Midbrain (tissue), 1 donor: ENCODE measurements at regions not wholly inside any gene's neighbourhood (a gene's known extent, or its start where the extent isn't known, plus 50 kb on each side); places are given as distances from the start of the nearest gene placed in this dataset.

Experiments used
- DNase-seq: peaks from one replicate; lab custom pipeline; 2025; lab: John Stamatoyannopoulos, UW

DNA sequence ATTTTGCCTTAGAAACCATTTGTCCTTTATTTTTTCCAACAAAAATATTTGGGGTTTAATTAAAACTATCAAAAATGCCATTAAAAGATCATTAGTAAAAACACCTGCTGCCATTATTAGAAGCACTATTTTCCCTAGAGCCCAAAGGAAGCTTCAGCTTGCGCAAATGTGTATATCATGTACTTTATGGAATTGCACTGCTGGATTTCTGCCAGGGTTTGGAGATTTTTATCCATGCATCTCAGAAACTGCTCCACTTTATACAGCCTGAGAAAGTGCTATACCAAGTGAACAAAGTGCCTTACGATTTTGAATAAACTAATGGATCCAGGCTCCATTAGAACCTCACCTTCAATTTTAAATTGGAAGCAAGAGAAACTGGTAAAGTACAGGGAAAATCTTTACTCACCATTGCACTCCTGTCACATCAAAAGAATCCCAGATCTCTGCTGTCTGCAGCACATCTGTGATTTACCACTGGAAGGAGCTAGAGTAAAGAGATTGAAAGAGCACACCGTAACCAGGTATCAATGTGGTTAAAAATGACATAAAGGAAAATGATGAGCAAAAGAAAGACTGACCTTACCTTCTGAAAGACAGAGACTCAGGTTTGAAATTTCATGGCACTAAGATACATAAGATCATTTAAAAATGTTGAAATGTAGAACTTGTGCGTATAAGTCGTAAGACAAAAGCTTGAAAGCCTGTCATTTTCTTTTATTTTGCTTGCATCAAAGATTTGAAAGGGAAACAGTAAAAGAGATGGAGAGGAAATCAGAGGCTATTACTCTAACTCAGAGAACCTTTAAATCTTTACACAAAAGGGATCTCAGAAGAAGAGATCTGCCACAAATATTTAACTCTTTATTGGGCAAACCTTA lies 678.1 kb upstream of the GOT2 start:
- peak; percentile 32 for DNase-seq

DNA sequence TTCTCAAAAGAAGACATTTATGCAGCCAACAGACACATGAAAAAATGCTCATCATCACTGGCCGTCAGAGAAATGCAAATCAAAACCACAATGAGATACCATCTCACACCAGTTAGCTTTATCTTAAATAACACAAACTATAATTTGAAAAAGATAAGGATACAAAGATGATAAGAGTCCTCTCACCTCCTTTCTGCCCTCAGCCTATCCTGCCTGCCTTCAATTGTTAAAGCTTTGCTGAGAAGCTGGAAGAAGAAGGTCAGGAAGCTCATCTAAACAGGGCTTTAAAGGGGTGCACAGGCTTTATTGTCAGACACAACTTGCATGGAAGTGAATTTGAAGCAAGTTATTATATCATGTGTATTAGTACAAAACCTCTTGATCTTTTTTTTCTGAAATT lies 676.3 kb upstream of the GOT2 start:
- no peak for DNase-seq

DNA sequence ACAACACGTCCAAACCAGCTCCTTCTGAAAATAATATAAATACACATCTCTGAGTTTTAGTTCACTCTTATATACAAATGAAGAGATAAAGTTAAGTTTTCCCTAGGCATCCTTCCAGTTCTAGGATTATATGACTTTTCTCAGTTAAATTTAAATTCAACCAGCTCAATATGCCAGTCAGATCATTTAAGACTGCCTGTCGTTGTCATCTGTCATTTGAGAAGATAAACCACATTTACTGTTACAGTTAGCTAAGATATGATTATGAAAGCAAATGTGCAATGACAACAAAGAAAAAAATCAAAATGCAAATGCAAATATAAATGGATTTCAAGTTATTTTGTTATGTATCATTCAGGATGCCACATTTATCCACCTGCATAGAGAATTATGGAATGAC lies 671.7 kb upstream of the GOT2 start:
- DNase-seq, result no peak

GRCh38 chr16:59404509-59404908 lies 670.4 kb upstream of the GOT2 start:
- no peak for DNase-seq

GRCh38 chr16:59400830-59401229 lies 666.7 kb upstream of the GOT2 start:
- DNase-seq, result no peak

GRCh38 chr16:59397638-59398037 lies 663.5 kb upstream of the GOT2 start:
- DNase-seq, result no peak

DNA sequence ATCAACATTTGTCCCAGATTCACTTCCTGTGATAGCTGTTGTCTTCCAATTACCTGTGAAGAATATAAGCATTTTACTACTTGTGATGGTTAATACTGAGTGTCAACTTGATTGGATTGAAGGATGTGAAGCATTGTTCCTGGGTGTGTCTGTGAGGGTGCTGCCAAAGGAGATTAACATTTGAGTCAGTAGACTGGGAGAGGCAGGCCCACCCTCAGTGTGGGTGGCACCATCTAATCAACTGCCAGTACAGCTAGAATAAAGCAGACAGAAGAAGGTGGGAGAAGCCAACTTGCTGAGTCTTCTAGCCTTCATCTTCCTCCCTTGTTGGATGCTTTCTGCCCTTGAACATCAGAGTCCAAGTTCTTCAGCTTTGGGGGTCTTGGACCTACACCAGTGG lies 660.4 kb upstream of the GOT2 start:
- DNase-seq, result no peak

- DNase-seq, result no peak
Observed at GRCh38 chr16:59392911-59393310, 658.8 kb upstream of the GOT2 start.

DNA sequence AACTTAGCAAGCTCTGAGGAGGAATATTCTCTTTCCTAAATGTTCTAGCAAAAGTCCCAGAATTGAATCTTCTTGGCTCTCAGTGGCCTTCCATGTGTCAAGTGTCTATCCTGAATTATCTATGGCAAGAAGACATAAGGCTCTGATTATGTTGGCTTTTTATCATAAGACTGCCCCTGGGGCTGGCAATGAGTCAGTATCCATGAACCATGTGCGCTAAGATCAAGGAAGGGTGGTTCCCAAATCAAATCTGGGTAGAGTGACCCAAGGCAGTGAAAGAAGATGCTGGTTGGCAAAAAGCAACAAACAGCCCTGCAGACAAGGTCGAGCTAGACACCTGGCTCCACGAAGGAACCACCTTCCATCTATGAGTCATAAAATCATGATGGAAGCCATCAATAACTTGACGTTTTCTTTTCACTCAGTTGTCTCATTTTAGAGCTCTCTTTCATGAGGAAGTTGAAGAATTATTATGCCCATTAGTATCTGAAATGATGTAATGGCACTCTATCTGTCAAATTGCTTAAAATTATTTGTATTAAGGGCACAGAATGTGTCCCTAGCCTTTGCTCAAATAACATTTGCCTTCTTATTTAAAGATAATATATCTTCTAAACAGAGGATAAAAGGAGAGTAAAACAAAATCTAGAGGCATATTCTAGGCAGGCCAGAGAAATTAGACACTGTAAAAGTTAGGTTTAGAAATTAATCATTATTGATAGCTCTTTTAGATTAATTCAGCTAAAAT lies 657.7 kb upstream of the GOT2 start:
- DNase-seq, result no peak

GRCh38 chr16:59385959-59386358 lies 651.8 kb upstream of the GOT2 start:
- DNase-seq, result no peak

DNA sequence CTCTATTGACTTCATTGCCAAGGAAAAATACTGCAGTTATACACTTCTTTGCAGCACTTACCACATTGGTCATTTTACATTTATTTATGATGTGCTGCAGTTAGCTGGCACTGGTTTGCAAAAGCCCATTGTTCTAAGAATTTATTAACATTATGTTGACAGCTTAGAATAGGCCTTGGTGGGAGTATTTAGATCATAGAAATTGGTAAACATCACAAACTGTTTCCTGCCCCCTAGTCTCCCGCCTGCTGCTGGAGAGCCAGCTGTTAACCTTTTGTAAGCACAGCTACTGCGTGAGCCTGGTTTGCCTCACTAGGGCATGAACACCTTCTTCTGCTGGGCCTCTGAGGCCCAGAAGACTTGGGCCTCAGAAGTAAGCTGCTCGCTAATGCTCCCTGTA lies 651.4 kb upstream of the GOT2 start:
- no peak for DNase-seq

DNA sequence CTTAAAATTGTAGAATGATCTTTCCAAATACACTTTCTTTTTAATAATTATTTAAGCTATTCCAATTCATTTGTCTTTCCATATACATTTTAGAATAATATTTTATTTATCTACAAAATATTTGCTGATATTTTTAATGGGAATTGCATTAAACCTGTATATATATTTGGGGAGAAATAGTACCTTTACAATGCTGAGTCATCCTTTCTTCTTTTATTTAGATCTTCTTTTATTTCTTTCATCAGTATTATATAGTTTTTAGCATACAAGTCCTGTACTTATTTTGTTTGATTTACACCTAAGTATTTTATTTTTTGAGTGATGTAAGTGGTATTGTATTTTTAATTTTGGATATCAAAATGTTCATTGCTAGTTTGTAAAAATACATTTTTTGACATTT lies 639.5 kb upstream of the GOT2 start:
- DNase-seq, result no peak

DNA sequence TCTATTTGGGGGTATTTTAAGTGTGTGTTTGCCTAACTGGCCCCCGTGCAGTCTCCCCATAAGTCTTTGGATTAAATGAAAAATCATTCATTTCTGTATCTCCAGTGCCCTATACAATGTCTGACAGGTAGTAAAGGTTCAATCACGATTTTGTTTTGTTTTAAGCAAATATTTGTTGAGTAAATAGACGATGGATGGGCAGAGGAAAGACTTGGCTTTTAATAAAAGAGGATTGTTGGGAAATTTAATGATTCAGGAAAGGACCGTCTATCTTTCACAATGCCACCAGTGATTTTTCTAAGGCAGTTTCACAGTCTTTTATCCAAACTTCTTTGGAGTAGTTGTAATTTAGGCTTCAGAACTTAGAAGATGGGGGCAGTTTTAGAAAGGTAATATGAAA lies 636.6 kb upstream of the GOT2 start:
- DNase-seq, result no peak

DNA sequence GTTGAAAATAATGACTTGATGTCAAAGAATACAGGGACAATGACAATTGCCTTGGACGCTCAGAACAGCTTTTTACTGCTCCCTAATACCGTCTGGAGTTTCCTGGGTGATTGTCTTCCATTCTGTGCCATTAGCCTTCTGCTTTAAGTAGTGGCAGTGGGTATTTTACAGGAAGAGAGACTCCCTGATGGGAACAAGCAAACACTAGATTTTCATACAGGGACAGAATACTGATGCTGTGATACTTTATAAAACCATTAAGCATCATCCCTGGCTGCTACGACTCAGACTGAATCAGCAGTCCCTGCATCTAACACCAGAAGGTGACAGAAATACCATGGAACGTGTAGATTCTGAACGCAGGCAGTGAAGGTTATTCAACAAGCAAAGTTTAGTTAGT lies 635.4 kb upstream of the GOT2 start:
- DNase-seq, result no peak

GRCh38 chr16:59368586-59368985 lies 634.5 kb upstream of the GOT2 start:
- no peak for DNase-seq

DNA sequence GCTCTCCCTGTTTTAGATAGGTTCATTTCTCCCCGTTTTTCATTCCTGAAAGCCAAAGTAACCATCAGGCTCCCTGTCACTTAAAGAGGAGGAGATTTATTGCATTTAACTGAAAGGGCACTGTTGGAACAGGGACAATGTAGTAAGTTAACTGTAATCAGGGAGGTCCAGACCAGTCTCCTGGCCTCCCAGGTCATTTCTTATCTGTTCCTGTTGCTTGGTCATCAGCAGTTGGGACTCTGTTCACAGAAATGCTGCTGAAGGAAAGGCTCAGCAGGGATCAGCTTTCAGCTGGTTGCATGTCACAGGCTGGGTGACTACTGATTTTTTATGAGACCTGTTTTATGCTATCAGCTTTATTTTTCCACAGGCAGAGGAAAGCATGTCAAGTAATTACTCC lies 622.6 kb upstream of the GOT2 start:
- DNase-seq, result no peak

- DNase-seq, result no peak
Observed at GRCh38 chr16:59356144-59356543, 622.0 kb upstream of the GOT2 start.

DNA sequence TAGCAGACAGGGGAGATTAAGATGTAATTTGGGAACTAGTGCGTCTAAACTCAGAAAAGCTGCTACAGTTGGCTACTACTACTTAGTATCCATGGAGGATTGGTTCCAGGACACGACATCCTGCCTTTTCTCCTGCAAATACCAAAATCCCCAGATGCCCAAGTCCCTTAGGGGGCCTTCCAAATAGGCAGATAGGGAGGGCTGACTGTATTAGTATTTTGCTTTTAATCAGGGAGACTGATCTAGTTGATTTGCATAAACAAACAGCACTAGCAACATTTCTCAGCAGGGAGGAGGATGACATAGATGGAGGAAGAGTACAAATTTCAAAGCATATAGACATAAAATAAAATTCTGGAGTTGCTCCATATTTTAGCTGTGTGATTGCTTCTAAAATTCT lies 621.6 kb upstream of the GOT2 start:
- DNase-seq, result no peak

GRCh38 chr16:59351305-59351903 lies 617.3 kb upstream of the GOT2 start:
- no peak for DNase-seq

DNA sequence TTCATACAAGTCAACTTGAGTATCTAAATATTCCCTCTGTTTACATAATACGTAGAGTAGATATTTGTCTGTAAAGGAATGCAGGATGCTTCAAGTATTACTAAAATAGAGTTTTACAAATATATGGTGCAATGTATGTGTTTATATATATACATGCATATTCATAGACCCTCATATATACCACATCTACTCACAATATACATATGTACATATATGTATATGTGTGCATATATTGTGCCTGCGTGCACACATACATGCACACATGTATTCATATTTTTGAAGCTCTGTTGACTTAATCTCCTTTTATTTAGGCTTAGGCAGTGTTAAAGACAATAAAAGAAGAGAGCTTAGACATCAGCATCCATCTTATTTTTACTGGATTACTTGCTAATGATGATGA lies 616.6 kb upstream of the GOT2 start:
- no peak for DNase-seq

GRCh38 chr16:59342669-59343068 lies 608.6 kb upstream of the GOT2 start:
- DNase-seq, result no peak

GRCh38 chr16:59341368-59341767 lies 607.3 kb upstream of the GOT2 start:
- no peak for DNase-seq

DNA sequence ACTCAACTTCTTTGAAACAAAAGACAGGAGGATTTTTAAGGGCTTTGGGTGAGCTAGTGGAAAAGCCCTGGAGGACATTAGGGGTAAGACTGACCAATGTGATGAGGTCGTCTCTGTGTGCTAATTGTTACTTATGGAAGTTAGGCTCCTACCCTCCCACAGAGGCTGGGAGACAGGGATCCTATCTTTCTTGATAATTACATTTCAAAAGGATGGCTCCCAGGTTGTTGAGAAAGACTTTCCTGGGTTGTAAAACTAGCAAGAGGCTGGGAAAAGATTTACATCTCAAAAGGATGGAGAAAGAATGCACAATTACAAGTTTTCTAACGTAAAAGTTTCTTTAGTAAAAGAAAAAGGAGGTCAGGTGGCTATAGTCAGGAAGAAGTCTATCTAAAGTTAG lies 605.8 kb upstream of the GOT2 start:
- no peak for DNase-seq
